Right cardiac atrium (tissue), 5 donors: ENCODE measurements at regions not wholly inside any gene's neighbourhood (a gene's known extent, or its start where the extent isn't known, plus 50 kb on each side); places are given as distances from the start of the nearest gene placed in this dataset.

Experiments used
- ATAC-seq, 2 donors: fragments of 200-7000 bp; cut with Tn5 transposase; one replicate each; pipeline versions ENCODE4 v1.8.0 to v1.9.1; 2020; ENCODE audit warnings: moderate library complexity in 2 of 2, mild to moderate bottlenecking in 1 of 2
- DNase-seq, 3 donors: peaks; one replicate each; pipeline ENCODE4 v3.0.0-alpha.2; 2020
- H3K27ac ChIP-seq: one replicate; pipeline ENCODE4 v1.5.1; 2013; ENCODE audit warnings: mild to moderate bottlenecking, low read length, control low read depth, moderate library complexity
- H3K27me3 ChIP-seq: one replicate; pipeline ENCODE4 v1.6.1; 2013; ENCODE audit not compliant: control insufficient read depth, insufficient read depth
- H3K4me1 ChIP-seq: one replicate; pipeline ENCODE4 v1.6.1; 2013; ENCODE audit warnings: low read length; ENCODE audit not compliant: control insufficient read depth, insufficient read depth
- H3K4me3 ChIP-seq: one replicate; pipeline ENCODE4 v1.5.1; 2013; ENCODE audit warnings: low read length, control low read depth
- H3K9me3 ChIP-seq: one replicate; pipeline ENCODE4 v1.6.1; 2013; ENCODE audit warnings: low read length; ENCODE audit not compliant: control insufficient read depth
- WGBS: extraction: QIAGEN DNeasy Blood & Tissue Kit; methylation state at CpG from one replicate; pipeline ENCODE4 v1.1.7; 2013; 5-methylcytosine and 5-hydroxymethylcytosine counted together
- intact Hi-C, 4 donors: fragments of 100-400 bp; cut with DNase I; formaldehyde crosslinking; loops; one replicate each; pipeline versions ENCODE4 v1.11.0 to v1.14.0; 2022 to 2023
- donor health status: healthy with polysubstance abuse.
- donor health status: DM: no; HTN: yes; CAD: no.
- donor health status: DM: no; HTN: no; CAD: no.
- donor health status: DM: no; HTN: yes; CAD: no; lungs with severe emphysema.
- donor health status: DM: yes; HTN: yes; CAD: no.

DNA sequence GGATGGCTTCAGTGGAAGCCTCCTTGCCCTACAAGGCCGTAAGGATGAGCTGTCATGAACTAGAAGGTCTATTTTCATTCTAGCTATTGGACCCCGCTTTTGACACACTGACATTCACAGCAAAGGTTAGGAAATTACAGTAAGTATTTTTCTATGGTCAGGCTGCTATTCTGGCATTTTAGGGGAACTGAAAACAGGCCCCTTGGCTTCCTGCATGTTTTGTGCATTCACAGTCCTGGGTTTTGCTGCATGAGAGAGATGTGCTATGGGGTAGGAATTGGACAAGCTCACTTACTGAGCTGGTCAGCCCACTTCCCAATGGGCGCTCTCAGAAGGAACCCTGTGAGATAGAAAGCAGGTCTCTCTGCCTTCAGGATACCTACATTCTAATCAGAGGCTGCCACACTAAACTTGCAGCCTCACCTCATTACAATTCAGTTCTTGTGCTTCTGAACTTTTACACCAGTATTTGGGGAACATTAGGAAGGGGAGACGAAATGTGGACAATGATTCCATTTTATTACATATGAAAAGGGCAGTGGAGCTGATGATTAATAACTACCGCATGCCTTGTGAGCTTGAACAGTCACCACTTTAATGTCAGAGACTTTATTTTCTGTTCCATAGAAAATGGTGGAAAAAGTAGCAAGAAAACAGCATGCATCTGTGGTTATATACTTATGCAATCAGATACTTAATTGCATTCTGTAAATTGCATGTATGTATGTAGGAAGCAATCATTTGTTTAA lies 86.6 kb upstream of the TAB2 start:
- DNase-seq: no peak
- no peak overlapping the region for H3K4me3 ChIP-seq
- no peaks in the 10 kb centered on the region for H3K27me3 ChIP-seq
- peaks cover 2% of the 10 kb centered on the region for H3K4me1 ChIP-seq
- H3K9me3 ChIP-seq: no peaks in the 10 kb centered on the region
- ATAC-seq: no peak
- H3K27ac ChIP-seq: no peak overlapping the region
- intact Hi-C loops: no loop called here
- WGBS: 84% methylated on average over 5 of the region's 5 CpGs

DNA sequence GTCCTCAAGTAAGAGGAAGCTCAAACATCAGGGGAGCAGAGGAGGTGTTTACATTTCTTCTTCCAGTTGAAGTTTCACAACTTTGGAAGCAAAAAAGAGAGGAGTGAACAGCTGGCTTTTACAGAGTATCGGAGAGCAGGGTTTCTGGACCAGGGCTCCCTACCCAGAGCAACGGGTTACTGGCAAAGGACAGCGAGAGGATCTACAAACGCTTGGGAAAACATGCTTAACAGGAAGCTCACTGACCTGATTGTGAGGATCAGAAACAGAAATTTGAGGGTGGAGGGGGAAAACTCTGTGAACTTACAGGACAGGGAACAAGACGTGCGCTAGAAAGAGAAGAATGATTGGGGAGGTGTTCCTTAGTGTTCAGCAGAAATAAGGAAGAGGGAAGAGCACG lies 85.7 kb upstream of the TAB2 start:
- 42% methylated on average over 7 of the region's 7 CpGs for WGBS
- ATAC-seq (peak in 1 of 2 donors; percentile 25), DNase-seq (no peak)
- no peaks in the 10 kb centered on the region for H3K27me3 ChIP-seq
- H3K4me1 ChIP-seq: peaks cover 2% of the 10 kb centered on the region
- H3K27ac ChIP-seq: no peak overlapping the region
- no peak overlapping the region for H3K4me3 ChIP-seq
- no peaks in the 10 kb centered on the region for H3K9me3 ChIP-seq
- intact Hi-C loops: no loop called here

- no peak for DNase-seq
- Histone ChIP-seq H3K27ac (no peak overlapping the region), H3K4me1 (peaks cover 2% of the 10 kb centered on the region), H3K4me3 (no peak overlapping the region), H3K27me3 (no peaks in the 10 kb centered on the region), H3K9me3 (no peaks in the 10 kb centered on the region)
- intact Hi-C loops: no loop called here
- no peak for ATAC-seq
- WGBS: 90% methylated on average over 7 of the region's 7 CpGs
These were observed 84.3 kb upstream of the TAB2 start for GRCh38 chr6:149233056-149233715.

DNA sequence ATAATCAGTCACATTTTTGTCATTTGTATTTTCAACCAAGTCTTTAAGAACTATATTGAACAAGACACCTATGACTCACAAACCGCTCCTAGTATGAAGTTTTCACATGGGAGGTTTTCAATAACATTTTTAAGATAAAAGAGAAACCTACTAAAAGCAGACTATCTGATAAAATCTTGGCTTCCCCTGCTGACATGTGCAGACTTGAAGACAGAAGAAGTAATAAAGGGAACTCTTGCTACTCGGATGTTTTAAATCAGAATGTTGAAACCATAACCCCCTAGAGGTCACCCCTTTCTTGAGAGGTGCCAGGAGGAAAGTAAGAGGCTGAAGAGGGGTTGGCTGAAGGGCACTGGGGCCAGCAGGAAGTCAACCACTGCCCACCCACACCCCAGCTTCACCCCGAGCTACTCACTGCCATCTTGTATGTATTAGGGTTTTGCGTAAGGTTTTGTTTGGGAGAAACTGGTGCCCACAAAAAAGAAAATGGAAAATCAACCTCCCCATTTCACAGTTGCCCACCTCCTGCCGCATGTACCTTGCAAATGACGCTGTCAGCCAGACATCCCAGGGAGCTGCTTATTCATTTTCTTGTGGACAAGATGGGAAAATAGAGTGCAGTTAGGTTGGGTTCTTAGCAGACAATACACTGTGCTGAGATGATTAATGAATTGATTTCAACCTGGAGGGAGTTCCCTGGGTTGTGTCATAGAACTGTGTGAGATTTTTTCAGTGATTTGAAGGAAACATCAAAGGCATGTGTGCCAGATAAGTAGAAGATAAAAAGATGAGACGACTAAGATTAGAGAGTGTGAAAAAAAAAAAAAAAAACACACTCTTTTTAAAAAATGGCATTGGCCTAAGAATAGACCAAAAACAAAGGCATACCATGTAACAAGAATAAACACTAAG lies 83.2 kb upstream of the TAB2 start:
- Histone ChIP-seq H3K4me3 (no peak overlapping the region), H3K27ac (no peak overlapping the region), H3K27me3 (no peaks in the 10 kb centered on the region), H3K4me1 (peaks cover 2% of the 10 kb centered on the region), H3K9me3 (no peaks in the 10 kb centered on the region)
- ATAC-seq: no peak
- intact Hi-C loops: no loop called here
- WGBS: 74% methylated on average over 7 of the region's 7 CpGs
- DNase-seq: no peak

DNA sequence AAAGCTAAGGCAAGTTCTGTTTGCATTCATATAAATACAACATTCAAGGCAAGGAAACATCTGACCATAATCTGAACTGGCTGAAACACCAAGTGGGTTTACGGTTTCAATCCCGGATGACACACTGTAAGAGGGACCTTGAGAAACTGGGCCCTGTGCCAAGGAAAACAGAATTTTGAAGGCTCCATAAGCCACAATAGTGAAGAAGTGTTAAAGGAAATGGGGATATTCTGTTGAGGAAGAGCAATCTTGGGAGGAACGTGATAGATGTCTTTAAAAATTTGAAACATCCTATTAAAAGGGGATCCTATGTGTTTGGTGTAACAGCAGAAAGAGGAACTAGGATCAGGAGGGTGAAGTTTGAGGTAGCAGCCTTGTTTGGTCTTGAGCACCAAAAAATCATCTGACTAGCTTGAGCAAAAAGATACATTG lies 82.4 kb upstream of the TAB2 start:
- H3K27me3 ChIP-seq: no peaks in the 10 kb centered on the region
- intact Hi-C loops: no loop called here
- H3K4me1 ChIP-seq: peaks cover 2% of the 10 kb centered on the region
- DNase-seq (peak in 2 of 3 donors; percentile 40 to 60), ATAC-seq (peak; percentile 64 to 68)
- H3K4me3 ChIP-seq: no peak overlapping the region
- WGBS: 34% methylated on average over 3 of the region's 3 CpGs
- H3K9me3 ChIP-seq: no peaks in the 10 kb centered on the region
- H3K27ac ChIP-seq: no peak overlapping the region

GRCh38 chr6:149236589-149236988 lies 80.9 kb upstream of the TAB2 start:
- Histone ChIP-seq H3K27me3 (no peaks in the 10 kb centered on the region), H3K9me3 (no peaks in the 10 kb centered on the region), H3K4me3 (no peak overlapping the region), H3K4me1 (peaks cover 2% of the 10 kb centered on the region), H3K27ac (no peak overlapping the region)
- no peak for DNase-seq
- intact Hi-C loops: no loop called here
- no peak for ATAC-seq

DNA sequence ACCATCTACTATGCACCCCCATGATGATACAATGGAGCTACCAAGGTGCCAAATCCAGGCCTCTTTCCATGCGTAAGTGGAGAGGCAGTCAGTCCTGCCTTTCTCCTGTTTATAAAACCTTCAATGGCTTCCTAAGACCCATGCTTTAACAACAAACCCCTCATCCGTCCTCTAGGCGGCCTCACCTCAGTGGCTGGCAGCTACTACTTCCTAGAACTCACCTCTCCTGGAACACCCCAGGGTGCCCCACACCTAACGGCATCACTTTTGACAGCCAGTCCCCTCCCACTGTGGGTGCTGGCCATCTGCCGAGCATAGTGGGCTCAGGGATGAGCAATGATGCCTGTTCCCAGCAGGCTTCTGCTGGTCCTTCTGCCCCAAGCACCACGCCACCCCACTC lies 80.0 kb upstream of the TAB2 start:
- ATAC-seq: no peak
- WGBS: 95% methylated on average over 6 of the region's 6 CpGs
- H3K4me3 ChIP-seq: no peak overlapping the region
- DNase-seq: no peak
- no peaks in the 10 kb centered on the region for H3K27me3 ChIP-seq
- H3K9me3 ChIP-seq: no peaks in the 10 kb centered on the region
- no peak overlapping the region for H3K27ac ChIP-seq
- peaks cover 2% of the 10 kb centered on the region for H3K4me1 ChIP-seq
- intact Hi-C loops: no loop called here

DNA sequence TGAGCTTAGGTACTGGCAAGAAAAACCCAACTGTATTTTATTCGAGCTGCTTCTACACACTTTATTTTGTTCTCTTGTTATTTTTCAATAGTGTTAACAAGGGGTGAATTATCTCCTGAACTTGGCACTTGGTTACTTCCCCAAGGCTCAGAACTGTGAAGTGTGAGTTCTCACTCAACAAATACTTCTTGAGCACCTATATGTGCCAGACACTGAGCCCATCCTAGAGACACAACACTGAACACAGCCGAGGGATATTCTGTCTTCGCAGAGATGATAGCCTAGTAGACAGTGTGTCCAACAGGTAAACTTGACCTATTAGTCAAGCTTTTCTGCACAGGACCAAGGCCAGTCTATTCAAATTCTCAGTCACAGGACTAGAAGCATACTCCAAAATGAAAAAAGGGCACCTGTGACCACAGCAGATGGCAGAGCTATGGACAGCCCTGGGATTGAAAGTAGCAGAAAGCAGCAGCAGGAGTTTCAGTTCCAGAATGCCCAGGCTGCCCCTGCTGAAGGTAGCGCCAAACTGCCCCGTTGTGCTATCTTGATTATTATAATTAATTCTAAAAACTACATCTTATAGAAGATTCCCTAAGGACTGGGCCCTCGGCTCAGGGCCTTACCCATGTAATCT lies 77.8 kb upstream of the TAB2 start:
- DNase-seq (no peak), ATAC-seq (no peak)
- Histone ChIP-seq H3K4me3 (no peak overlapping the region), H3K27me3 (no peaks in the 10 kb centered on the region), H3K9me3 (no peaks in the 10 kb centered on the region), H3K27ac (no peak overlapping the region), H3K4me1 (no peaks in the 10 kb centered on the region)
- intact Hi-C loops: no loop called here
- WGBS: 89% methylated on average over 6 of the region's 6 CpGs

- Histone ChIP-seq H3K27ac (no peak overlapping the region), H3K4me1 (no peaks in the 10 kb centered on the region), H3K27me3 (no peaks in the 10 kb centered on the region), H3K4me3 (no peak overlapping the region), H3K9me3 (no peaks in the 10 kb centered on the region)
- no peak for DNase-seq
- WGBS: 75% methylated on average over 5 of the region's 5 CpGs
- intact Hi-C loops: no loop called here
- ATAC-seq: no peak
These were observed 74.6 kb upstream of the TAB2 start for GRCh38 chr6:149242883-149243282.

DNA sequence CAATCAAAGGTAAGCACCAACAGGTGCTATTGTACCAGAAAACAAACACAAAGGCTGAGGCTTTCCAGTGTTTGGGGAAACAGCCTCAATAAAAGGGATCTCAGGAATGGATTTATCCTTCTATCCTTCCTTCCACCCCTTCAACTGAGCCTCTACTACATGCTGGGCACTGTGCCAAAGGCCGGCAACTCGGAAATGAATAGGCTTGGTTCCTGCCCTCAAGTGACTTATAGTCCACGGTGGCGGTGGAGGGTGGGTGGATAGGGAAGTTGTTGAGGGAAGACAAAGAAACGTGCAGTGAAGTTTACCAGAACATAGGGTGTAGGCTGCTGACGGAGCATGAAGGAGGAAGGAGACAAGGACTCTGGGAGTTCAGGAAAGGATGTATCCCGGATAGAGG lies 73.4 kb upstream of the TAB2 start:
- Histone ChIP-seq H3K27ac (no peak overlapping the region), H3K27me3 (no peaks in the 10 kb centered on the region), H3K4me1 (no peaks in the 10 kb centered on the region), H3K9me3 (no peaks in the 10 kb centered on the region), H3K4me3 (no peak overlapping the region)
- intact Hi-C loops: no loop called here
- 71% methylated on average over 7 of the region's 7 CpGs for WGBS
- DNase-seq: no peak
- ATAC-seq: no peak
